AML-193 (cell line): ENCODE measurements at regions not wholly inside any gene's neighbourhood (a gene's known extent, or its start where the extent isn't known, plus 50 kb on each side); places are given as distances from the start of the nearest gene placed in this dataset.

Experiments used
- DNase-seq, 2 experiments: peaks; one replicate each; lab custom pipeline; 2025; lab: John Stamatoyannopoulos, UW

DNA sequence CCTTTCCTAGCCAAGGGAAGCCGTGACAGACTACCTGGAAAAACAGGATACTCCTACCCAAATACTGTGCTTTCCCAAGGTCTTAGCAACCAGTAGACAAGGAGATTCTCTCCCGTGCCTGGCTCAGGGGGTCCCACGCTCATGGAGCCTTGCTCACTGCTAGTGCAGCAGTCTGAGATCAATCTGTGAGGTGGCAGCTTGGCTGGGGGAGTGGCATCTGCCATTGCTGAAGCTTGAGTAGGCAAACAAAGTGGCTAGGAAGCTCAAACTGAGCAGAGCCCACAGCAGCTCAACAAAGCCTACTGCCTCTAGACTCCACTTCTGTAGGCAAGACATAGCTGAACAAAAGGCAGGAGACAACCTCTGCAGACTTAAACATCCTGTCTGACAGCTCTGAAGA lies 177.1 kb downstream of the PARM1 start:
- no peak for DNase-seq

DNA sequence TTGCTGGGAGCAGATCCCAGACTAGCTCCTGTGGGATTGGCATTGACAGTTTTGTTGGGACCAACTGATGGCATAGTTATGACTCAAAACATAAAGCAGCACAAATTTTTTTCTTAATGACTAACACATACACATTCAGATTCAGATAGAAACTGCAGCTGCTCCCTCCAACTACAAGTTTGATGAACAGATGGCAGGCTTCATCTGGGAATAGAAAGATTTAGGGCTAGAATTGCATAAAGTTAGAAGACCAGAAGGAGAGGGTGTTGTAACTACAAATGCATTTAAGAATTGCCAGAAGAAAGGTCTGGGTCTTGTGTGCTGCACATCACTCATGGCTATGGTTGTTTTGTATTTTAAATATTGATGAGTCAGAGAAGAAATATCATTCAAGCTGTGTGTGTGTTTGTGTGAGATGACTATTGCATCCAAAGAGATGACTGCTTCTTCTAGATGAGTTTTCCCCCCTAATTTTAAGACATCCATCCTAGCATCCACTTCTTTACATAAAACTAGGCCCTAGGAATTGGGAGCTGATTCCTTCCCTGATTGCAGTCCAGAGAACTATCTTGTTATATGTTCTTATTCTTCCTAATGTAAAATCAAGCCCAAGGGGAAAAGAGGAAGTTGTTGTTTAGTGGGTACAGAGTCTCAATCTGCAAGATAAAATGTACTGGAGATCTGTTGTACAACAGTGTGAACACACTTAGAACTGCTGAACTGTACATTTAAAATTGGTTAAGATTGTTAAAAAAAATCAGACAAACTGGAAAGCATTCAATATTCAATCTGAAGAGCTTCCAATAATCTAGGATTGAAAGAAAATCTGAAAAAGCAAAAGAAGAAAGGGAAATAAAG lies 175.1 kb downstream of the PARM1 start:
- no peak for DNase-seq

DNA sequence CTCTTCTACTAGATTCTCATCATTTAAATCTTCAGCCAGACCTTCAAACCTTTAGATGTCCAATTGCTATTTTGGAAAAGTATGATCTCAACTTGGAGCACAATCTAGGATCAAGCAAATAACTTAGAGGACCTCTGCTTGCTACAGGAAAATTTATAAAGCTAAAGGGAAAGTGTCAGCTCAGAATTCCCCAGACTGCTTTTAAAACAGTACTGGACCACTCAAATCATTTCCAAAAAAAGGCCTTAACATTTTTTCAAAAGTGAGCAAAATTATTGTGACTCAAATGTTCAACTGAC lies 169.8 kb downstream of the PARM1 start:
- DNase-seq, result no peak

DNA sequence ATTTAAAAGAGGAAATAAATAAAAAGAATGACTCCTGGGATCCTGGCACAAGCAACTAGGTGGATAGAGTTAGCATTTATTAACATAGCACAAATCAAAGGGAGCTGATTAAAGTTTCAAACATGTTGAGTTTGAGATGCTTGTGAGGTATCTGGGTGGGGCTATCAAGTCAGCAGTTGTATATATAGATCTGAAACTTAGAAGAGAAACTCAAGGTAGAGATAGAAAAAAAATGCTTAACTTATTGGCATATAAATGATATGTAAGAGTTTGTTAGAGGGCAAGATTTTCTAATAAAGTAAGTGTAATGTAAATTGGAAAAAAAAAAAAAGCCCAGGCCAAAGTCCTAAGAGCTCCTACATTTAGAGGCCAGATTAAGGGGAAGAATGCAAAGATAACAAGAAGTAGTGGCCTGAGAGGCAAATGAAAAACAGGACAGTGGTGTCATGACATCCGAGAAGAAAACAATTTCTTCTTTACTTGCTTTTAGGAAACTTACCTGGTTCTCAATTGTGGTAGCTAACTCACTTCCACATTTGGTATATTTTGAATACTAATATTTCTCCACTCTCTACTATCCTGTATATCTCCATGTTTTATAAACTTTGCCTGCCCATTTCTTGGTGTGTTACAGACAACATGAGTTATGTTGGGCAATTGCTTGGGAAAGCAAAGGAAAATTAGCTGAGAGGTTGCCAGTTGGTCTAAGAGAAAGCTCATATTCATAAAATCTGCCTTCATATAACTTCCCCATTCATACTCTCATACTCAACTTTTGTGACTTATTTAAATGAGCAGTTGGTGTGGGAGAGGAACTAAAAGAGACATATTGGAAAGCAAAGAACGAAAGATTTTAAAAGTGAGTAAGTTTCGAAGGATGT lies 169.2 kb downstream of the PARM1 start:
- no peak for DNase-seq
